ENCODE measurements at regions not wholly inside any gene's neighbourhood (a gene's known extent, or its start where the extent isn't known, plus 50 kb on each side); places are given as distances from the start of the nearest gene placed in this dataset.

GRCh38 chr13:85549819-85550218 is 249.4 kb downstream of the SLITRK6 start:
- no peak overlapping the region for H2BK20ac ChIP-seq (ENCODE audit: low read depth, low read length)
- DNase-seq = no peak

More at GRCh38 chr13:85549819-85550218, 249.4 kb downstream of the SLITRK6 start:
- H3K9me1 ChIP-seq (ENCODE audit: insufficient read depth, low read length) = no peaks in the 10 kb centered on the region
- no peak overlapping the region for H2AK9ac ChIP-seq (replicated peaks; ENCODE audit: low read depth, low read length, poor library complexity)
- H3K4me1 ChIP-seq (ENCODE audit: control insufficient read depth, insufficient read depth, low read length) = no peaks in the 10 kb centered on the region
- H4K8ac ChIP-seq (ENCODE audit: low read depth in 2 of 2, low read length in 2 of 2) = no peak overlapping the region
- H3K9me3 ChIP-seq (ENCODE audit: control insufficient read depth, insufficient read depth, low read length) = peaks cover 3% of the 10 kb centered on the region
- no peaks in the 10 kb centered on the region for H3K36me3 ChIP-seq (ENCODE audit: control insufficient read depth, insufficient read depth, low read length)
- no peak overlapping the region for H3K14ac ChIP-seq (replicated peaks; ENCODE audit: low read depth, low read length)
- no peaks in the 10 kb centered on the region for H4K20me1 ChIP-seq (ENCODE audit: insufficient read depth, low read length)
- no peak for ATAC-seq (ENCODE audit: low read depth)
- no peak overlapping the region for H3K18ac ChIP-seq (ENCODE audit: low read depth, low read length)
- no peak overlapping the region for H3K27ac ChIP-seq (ENCODE audit: insufficient read depth, low read length)
- CTCF ChIA-PET = no interaction called here
- H3K79me1 ChIP-seq (ENCODE audit: low read depth in 1 of 2, low read length in 2 of 2) = no peaks in the 10 kb centered on the region
- in situ Hi-C loops (cut with MboI; ENCODE audit: low sequenced_read_pairs) = no loop called here
- no peak overlapping the region for H3K9ac ChIP-seq (ENCODE audit: low read depth, low read length)
- intact Hi-C loops (cut with micrococcal nuclease) = no loop called here
- no TSS peak for BruUV-seq (replicated peaks)
- no peak for TF ChIP-seq RCOR1 (IDR thresholded peaks at IDR 0.05; ENCODE audit: insufficient replicate concordance, low read length)
- no peak for TF ChIP-seq CHD1 (IDR thresholded peaks at IDR 0.05; ENCODE audit: low read depth, low read length)
- TF ChIP-seq MAFK (IDR thresholded peaks at IDR 0.05; ENCODE audit: low read depth, low read length) = no peak
- no peak for TF ChIP-seq SMC3 (IDR thresholded peaks at IDR 0.05; ENCODE audit: low read depth, low read length)
- TF ChIP-seq POLR2A (IDR thresholded peaks at IDR 0.05; ENCODE audit: low read depth, low read length) = no peak
- TF ChIP-seq NFE2L2 (IDR thresholded peaks at IDR 0.05; ENCODE audit: low read depth, low read length) = no peak
- no peak for TF ChIP-seq BHLHE40 (IDR thresholded peaks at IDR 0.05; ENCODE audit: low read depth, low read length)
- no peak for TF ChIP-seq ELK1 (IDR thresholded peaks at IDR 0.05; ENCODE audit: borderline replicate concordance, low read depth, low read length)
- TF ChIP-seq MAZ (IDR thresholded peaks at IDR 0.05; ENCODE audit: borderline replicate concordance, low read depth, low read length) = no peak
- TF ChIP-seq CTCF (conservative IDR thresholded peaks at IDR 0.05; ENCODE audit: low read depth, low read length) = no peak
- TF ChIP-seq MXI1 (IDR thresholded peaks at IDR 0.05; ENCODE audit: borderline replicate concordance, low read depth, low read length) = no peak
- no peak for TF ChIP-seq CEBPB (IDR thresholded peaks at IDR 0.05; ENCODE audit: low read depth, low read length)
- TF ChIP-seq RAD21 (IDR thresholded peaks at IDR 0.05; ENCODE audit: low read length) = no peak
- TF ChIP-seq FOS (IDR thresholded peaks at IDR 0.05; ENCODE audit: low read depth, low read length) = no peak
- no peak for TF ChIP-seq USF2 (IDR thresholded peaks at IDR 0.05; ENCODE audit: low read depth, low read length)
- H4K91ac ChIP-seq (ENCODE audit: insufficient read depth, low read depth, low read length) = no peak overlapping the region
- dilution Hi-C loops (cut with HindIII; ENCODE audit: low sequenced_read_pairs, unreplicated experiment) = no loop called here
- H2AK5ac ChIP-seq (ENCODE audit: low read depth, low read length) = no peak overlapping the region
- H2BK15ac ChIP-seq (ENCODE audit: low read depth, low read length) = no peak overlapping the region
- no peak overlapping the region for H3K4me2 ChIP-seq (ENCODE audit: low read depth, low read length)
- H2AFZ ChIP-seq (replicated peaks; ENCODE audit: low read length, poor library complexity) = no peak overlapping the region
- POLR2A ChIA-PET (ENCODE audit: unreplicated experiment) = no interaction called here
- no peak overlapping the region for H2BK120ac ChIP-seq (ENCODE audit: low read depth, low read length)
- H3K56ac ChIP-seq (ENCODE audit: extremely low read depth, insufficient read depth, low read length) = no peak overlapping the region
- H3K4ac ChIP-seq (ENCODE audit: low read depth, low read length) = no peak overlapping the region
- H2BK5ac ChIP-seq (ENCODE audit: low read depth, low read length, poor library complexity, severe bottlenecking) = no peak overlapping the region
- H3K23ac ChIP-seq (ENCODE audit: low read depth, low read length) = no peak overlapping the region
- no peak overlapping the region for H3K4me3 ChIP-seq (ENCODE audit: insufficient read depth, low read depth, low read length)
- no peaks in the 10 kb centered on the region for H3K27me3 ChIP-seq (ENCODE audit: control insufficient read depth, insufficient read depth, low read length)
- H4K5ac ChIP-seq (ENCODE audit: low read depth, low read length) = no peak overlapping the region
- WGBS, 2 experiments (ENCODE audit: extremely low coverage in 2 of 2, insufficient read length in 1 of 2) = no CpG with 5 or more reads among the region's 2 CpGs

All from IMR-90 (cell line).